WTC11 (cell line): ENCODE measurements at regions not wholly inside any gene's neighbourhood (a gene's known extent, or its start where the extent isn't known, plus 50 kb on each side); places are given as distances from the start of the nearest gene placed in this dataset.

Experiments used
- ATAC-seq: fragments of 200-7000 bp; cut with Tn5 transposase; 2 replicates; pipeline ENCODE4 v1.10.0; 2021; ENCODE audit warnings: mild to moderate bottlenecking, moderate library complexity
- CTCF ChIA-PET: fragments of 300-600 bp; sonication (Branson Sonifier 250); formaldehyde crosslinking; loops from one replicate; lab custom pipeline; 2021; ENCODE audit warnings: antibody characterized with exemption; lab: Charles Lee
- POLR2A ChIA-PET: fragments of 350-600 bp; sonication (Branson Sonifier 250); formaldehyde crosslinking; loops from one replicate; lab custom pipeline; 2021; ENCODE audit warnings: antibody characterized with exemption; lab: Charles Lee
- DNase-seq: peaks from one replicate; pipeline ENCODE4 v3.0.0; 2021; ENCODE audit warnings: low spot score
- H3K27ac Mint-ChIP-seq: 2 replicates; pipeline ENCODE4 v1.8.0; 2021; ENCODE audit warnings: mixed read lengths
- H3K27me3 Mint-ChIP-seq: 2 replicates; pipeline ENCODE4 v1.8.0; 2021; ENCODE audit warnings: low read depth, mild to moderate bottlenecking, moderate library complexity, mixed read lengths
- H3K36me3 Mint-ChIP-seq: 2 replicates; pipeline ENCODE4 v1.8.0; 2021; ENCODE audit warnings: mixed read lengths
- H3K4me1 Mint-ChIP-seq: 2 replicates; pipeline ENCODE4 v1.8.0; 2022; ENCODE audit warnings: mixed read lengths
- H3K4me3 Mint-ChIP-seq: 2 replicates; pipeline ENCODE4 v1.8.0; 2021; ENCODE audit warnings: mild to moderate bottlenecking, moderate library complexity, mixed read lengths
- H3K9me3 Mint-ChIP-seq: 2 replicates; pipeline ENCODE4 v1.8.0; 2021; ENCODE audit warnings: mixed read lengths
- CREM ChIP-seq: sonication (generic); formaldehyde crosslinking; IDR thresholded peaks from 2 replicates; pipeline ENCODE4 v1.8.1; 2022; ENCODE audit warnings: mild to moderate bottlenecking, missing genetic modification reagents, moderate library complexity
- ESRRA ChIP-seq: sonication (generic); formaldehyde crosslinking; IDR thresholded peaks from 2 replicates; pipeline ENCODE4 v1.8.1; 2022; ENCODE audit warnings: mild to moderate bottlenecking, missing genetic modification reagents, borderline replicate concordance
- FOXJ3 ChIP-seq: sonication (generic); formaldehyde crosslinking; IDR thresholded peaks from 2 replicates; pipeline ENCODE4 v1.9.0; 2021; ENCODE audit warnings: missing genetic modification reagents, mild to moderate bottlenecking, borderline replicate concordance
- GTF2I ChIP-seq: fragments of 250-450 bp; sonication (Bioruptor Pico); conservative IDR thresholded peaks from 2 replicates; pipeline ENCODE4 v1.4.0; 2021; ENCODE audit warnings: mild to moderate bottlenecking
- HMGA2 ChIP-seq: fragments of 250-450 bp; sonication (Bioruptor Pico); IDR thresholded peaks from 2 replicates; pipeline ENCODE4 v1.4.0; 2021; ENCODE audit warnings: mild to moderate bottlenecking, moderate library complexity
- KAT7 ChIP-seq: sonication (generic); formaldehyde crosslinking; IDR thresholded peaks from 2 replicates; pipeline ENCODE4 v1.8.1; 2023; ENCODE audit warnings: missing genetic modification reagents, mild to moderate bottlenecking, borderline replicate concordance
- NFYB ChIP-seq: sonication (generic); formaldehyde crosslinking; conservative IDR thresholded peaks from 2 replicates; pipeline ENCODE4 v1.8.0; 2022; ENCODE audit warnings: low read depth, missing genetic modification reagents
- NR1H2 ChIP-seq: sonication (generic); formaldehyde crosslinking; IDR thresholded peaks from 2 replicates; pipeline ENCODE4 v1.9.0; 2021; ENCODE audit warnings: mild to moderate bottlenecking, moderate library complexity, missing genetic modification reagents
- RELA ChIP-seq: sonication (generic); formaldehyde crosslinking; IDR thresholded peaks from 2 replicates; pipeline ENCODE4 v1.8.1; 2022; ENCODE audit warnings: missing genetic modification reagents, mild to moderate bottlenecking, borderline replicate concordance
- SP1 ChIP-seq: sonication (generic); formaldehyde crosslinking; conservative IDR thresholded peaks from 2 replicates; pipeline ENCODE4 v1.8.1; 2022; ENCODE audit warnings: missing genetic modification reagents
- ZNF121 ChIP-seq: sonication (generic); formaldehyde crosslinking; IDR thresholded peaks from 2 replicates; pipeline ENCODE4 v1.8.0; 2023; ENCODE audit warnings: missing genetic modification reagents
- ZNF263 ChIP-seq: sonication (generic); formaldehyde crosslinking; IDR thresholded peaks from 2 replicates; pipeline ENCODE4 v1.8.1; 2022; ENCODE audit warnings: low read depth, mild to moderate bottlenecking, moderate library complexity, missing genetic modification reagents
- TF ChIP-seq, protein P1 (sequence below): sonication (generic); formaldehyde crosslinking; IDR thresholded peaks from 2 replicates; pipeline ENCODE4 v1.8.0; 2022; ENCODE audit warnings: missing genetic modification reagents
- TF ChIP-seq, protein P2 (sequence below): sonication (generic); formaldehyde crosslinking; IDR thresholded peaks from 2 replicates; pipeline ENCODE4 v1.8.1; 2023; ENCODE audit warnings: mild to moderate bottlenecking, missing genetic modification reagents
- TF ChIP-seq, protein P3 (sequence below): sonication (generic); formaldehyde crosslinking; conservative IDR thresholded peaks from 2 replicates; pipeline ENCODE4 v1.8.1; 2023; ENCODE audit warnings: mild to moderate bottlenecking, low read depth, missing genetic modification reagents, moderate library complexity
- TF ChIP-seq, protein P4 (sequence below): fragments of 250-450 bp; sonication (Bioruptor Pico); IDR thresholded peaks from 2 replicates; pipeline ENCODE4 v2.1.2; 2022; ENCODE audit warnings: mild to moderate bottlenecking, moderate library complexity
- TF ChIP-seq, protein P5 (sequence below): sonication (generic); formaldehyde crosslinking; IDR thresholded peaks from 2 replicates; pipeline ENCODE4 v1.8.1; 2022; ENCODE audit warnings: low read depth, missing genetic modification reagents, borderline replicate concordance
- TF ChIP-seq, protein P6 (sequence below): fragments of 200-600 bp; IDR thresholded peaks from 2 replicates; pipeline ENCODE4 v1.8.0; 2022; ENCODE audit warnings: antibody characterized with exemption
- TF ChIP-seq, protein P7 (sequence below): fragments of 250-450 bp; sonication (Bioruptor Pico); IDR thresholded peaks from 2 replicates; pipeline ENCODE4 v1.8.0; 2021; ENCODE audit warnings: mild to moderate bottlenecking
- TF ChIP-seq, protein P8 (sequence below): sonication (generic); formaldehyde crosslinking; IDR thresholded peaks from 2 replicates; pipeline ENCODE4 v1.8.1; 2023; ENCODE audit warnings: mild to moderate bottlenecking, moderate library complexity, missing genetic modification reagents

DNA sequence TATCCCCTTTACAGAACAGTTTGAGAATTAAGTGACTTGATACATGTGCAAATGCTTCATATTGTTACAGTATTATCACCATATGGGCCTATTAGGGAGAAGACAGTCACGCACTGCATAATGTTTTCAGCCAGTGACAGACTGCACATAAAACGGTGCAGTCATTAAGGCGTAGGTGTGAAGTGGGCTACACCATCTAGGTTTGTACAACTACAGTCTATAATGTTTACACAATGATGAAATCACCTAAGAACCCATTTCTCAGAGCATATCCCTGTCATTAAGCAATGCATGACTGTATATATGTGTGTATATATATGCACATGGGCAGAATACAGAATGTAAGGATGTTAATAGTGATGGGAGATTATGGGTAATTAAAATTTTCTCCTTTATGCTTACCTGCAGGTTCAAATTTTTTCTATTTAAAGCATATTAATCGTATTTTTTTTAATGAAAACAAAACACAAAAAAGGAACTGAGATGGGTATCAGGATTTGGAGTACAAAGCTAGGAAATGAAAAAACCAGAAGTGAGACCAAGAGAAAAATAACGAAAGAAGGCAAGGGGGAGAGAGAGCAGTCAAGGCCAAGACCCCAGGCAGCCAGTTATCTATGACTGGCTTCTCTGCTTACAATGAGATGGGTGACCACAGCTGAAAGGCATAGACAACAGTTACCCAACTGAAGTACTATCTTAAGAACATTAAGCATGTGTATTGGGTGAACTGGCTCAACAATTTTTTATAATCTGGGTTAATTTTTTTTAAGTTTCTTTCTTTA, 122.9 kb upstream of the DAB1 start (continued):
- TF ChIP-seq, protein P1, sequence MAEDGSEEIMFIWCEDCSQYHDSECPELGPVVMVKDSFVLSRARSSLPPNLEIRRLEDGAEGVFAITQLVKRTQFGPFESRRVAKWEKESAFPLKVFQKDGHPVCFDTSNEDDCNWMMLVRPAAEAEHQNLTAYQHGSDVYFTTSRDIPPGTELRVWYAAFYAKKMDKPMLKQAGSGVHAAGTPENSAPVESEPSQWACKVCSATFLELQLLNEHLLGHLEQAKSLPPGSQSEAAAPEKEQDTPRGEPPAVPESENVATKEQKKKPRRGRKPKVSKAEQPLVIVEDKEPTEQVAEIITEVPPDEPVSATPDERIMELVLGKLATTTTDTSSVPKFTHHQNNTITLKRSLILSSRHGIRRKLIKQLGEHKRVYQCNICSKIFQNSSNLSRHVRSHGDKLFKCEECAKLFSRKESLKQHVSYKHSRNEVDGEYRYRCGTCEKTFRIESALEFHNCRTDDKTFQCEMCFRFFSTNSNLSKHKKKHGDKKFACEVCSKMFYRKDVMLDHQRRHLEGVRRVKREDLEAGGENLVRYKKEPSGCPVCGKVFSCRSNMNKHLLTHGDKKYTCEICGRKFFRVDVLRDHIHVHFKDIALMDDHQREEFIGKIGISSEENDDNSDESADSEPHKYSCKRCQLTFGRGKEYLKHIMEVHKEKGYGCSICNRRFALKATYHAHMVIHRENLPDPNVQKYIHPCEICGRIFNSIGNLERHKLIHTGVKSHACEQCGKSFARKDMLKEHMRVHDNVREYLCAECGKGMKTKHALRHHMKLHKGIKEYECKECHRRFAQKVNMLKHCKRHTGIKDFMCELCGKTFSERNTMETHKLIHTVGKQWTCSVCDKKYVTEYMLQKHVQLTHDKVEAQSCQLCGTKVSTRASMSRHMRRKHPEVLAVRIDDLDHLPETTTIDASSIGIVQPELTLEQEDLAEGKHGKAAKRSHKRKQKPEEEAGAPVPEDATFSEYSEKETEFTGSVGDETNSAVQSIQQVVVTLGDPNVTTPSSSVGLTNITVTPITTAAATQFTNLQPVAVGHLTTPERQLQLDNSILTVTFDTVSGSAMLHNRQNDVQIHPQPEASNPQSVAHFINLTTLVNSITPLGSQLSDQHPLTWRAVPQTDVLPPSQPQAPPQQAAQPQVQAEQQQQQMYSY (CRISPR knock-in tag): no peak
- TF ChIP-seq RELA (CRISPR knock-in tag) (no peak), ESRRA (no peak), NR1H2 (CRISPR knock-in tag) (no peak), CREM (CRISPR knock-in tag) (no peak), ZNF121 (no peak), FOXJ3 (CRISPR knock-in tag) (no peak)
- TF ChIP-seq, protein P2, sequence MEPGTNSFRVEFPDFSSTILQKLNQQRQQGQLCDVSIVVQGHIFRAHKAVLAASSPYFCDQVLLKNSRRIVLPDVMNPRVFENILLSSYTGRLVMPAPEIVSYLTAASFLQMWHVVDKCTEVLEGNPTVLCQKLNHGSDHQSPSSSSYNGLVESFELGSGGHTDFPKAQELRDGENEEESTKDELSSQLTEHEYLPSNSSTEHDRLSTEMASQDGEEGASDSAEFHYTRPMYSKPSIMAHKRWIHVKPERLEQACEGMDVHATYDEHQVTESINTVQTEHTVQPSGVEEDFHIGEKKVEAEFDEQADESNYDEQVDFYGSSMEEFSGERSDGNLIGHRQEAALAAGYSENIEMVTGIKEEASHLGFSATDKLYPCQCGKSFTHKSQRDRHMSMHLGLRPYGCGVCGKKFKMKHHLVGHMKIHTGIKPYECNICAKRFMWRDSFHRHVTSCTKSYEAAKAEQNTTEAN (CRISPR knock-in tag): no peak
- TF ChIP-seq, protein P3, sequence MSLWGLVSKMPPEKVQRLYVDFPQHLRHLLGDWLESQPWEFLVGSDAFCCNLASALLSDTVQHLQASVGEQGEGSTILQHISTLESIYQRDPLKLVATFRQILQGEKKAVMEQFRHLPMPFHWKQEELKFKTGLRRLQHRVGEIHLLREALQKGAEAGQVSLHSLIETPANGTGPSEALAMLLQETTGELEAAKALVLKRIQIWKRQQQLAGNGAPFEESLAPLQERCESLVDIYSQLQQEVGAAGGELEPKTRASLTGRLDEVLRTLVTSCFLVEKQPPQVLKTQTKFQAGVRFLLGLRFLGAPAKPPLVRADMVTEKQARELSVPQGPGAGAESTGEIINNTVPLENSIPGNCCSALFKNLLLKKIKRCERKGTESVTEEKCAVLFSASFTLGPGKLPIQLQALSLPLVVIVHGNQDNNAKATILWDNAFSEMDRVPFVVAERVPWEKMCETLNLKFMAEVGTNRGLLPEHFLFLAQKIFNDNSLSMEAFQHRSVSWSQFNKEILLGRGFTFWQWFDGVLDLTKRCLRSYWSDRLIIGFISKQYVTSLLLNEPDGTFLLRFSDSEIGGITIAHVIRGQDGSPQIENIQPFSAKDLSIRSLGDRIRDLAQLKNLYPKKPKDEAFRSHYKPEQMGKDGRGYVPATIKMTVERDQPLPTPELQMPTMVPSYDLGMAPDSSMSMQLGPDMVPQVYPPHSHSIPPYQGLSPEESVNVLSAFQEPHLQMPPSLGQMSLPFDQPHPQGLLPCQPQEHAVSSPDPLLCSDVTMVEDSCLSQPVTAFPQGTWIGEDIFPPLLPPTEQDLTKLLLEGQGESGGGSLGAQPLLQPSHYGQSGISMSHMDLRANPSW (CRISPR knock-in tag): no peak

DNA sequence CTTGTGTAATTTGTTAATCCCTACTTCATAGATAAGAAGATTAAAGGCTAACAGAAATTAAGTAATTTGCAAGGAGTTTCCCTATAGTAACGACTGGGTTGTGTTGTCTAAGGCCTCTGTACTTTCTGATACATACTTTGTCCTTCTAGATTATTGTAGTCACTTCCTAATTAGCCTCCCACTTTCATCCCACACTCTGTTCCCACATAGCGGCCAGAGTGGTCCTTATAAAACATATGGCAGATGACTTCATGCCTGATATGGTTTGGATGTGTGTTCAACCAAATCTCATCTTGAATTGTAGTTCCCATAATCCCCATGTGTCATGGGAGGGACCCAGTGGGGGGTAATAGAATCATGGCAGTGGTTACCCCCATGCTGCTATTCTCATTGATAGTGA, 120.5 kb upstream of the DAB1 start:
- Mint-ChIP-seq H3K4me3 (no peak overlapping the region), H3K4me1 (0 out of 2 replicates have a peak, but pooled peaks cover 1% of the 10 kb centered on the region), H3K36me3 (no peaks in the 10 kb centered on the region), H3K9me3 (peaks cover 8% of the 10 kb centered on the region; the same call in 1 of the 2 replicates), H3K27me3 (no peaks in the 10 kb centered on the region), H3K27ac (no peak overlapping the region)
- DNase-seq (no peak), ATAC-seq (no peak)
- ChIA-PET CTCF (no interaction called here), POLR2A (no interaction called here)
- TF ChIP-seq SP1 (no peak), NFYB (CRISPR knock-in tag) (no peak), ZNF263 (CRISPR knock-in tag) (no peak), HMGA2 (CRISPR knock-in tag) (no peak), KAT7 (CRISPR knock-in tag) (no peak), GTF2I (no peak)
- TF ChIP-seq, protein P4, sequence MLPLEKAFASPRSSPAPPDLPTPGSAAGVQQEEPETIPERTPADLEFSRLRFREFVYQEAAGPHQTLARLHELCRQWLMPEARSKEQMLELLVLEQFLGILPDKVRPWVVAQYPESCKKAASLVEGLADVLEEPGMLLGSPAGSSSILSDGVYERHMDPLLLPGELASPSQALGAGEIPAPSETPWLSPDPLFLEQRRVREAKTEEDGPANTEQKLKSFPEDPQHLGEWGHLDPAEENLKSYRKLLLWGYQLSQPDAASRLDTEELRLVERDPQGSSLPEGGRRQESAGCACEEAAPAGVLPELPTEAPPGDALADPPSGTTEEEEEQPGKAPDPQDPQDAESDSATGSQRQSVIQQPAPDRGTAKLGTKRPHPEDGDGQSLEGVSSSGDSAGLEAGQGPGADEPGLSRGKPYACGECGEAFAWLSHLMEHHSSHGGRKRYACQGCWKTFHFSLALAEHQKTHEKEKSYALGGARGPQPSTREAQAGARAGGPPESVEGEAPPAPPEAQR: no peak
- TF ChIP-seq, protein P5, sequence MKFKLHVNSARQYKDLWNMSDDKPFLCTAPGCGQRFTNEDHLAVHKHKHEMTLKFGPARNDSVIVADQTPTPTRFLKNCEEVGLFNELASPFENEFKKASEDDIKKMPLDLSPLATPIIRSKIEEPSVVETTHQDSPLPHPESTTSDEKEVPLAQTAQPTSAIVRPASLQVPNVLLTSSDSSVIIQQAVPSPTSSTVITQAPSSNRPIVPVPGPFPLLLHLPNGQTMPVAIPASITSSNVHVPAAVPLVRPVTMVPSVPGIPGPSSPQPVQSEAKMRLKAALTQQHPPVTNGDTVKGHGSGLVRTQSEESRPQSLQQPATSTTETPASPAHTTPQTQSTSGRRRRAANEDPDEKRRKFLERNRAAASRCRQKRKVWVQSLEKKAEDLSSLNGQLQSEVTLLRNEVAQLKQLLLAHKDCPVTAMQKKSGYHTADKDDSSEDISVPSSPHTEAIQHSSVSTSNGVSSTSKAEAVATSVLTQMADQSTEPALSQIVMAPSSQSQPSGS (CRISPR knock-in tag): no peak
- TF ChIP-seq, protein P6, sequence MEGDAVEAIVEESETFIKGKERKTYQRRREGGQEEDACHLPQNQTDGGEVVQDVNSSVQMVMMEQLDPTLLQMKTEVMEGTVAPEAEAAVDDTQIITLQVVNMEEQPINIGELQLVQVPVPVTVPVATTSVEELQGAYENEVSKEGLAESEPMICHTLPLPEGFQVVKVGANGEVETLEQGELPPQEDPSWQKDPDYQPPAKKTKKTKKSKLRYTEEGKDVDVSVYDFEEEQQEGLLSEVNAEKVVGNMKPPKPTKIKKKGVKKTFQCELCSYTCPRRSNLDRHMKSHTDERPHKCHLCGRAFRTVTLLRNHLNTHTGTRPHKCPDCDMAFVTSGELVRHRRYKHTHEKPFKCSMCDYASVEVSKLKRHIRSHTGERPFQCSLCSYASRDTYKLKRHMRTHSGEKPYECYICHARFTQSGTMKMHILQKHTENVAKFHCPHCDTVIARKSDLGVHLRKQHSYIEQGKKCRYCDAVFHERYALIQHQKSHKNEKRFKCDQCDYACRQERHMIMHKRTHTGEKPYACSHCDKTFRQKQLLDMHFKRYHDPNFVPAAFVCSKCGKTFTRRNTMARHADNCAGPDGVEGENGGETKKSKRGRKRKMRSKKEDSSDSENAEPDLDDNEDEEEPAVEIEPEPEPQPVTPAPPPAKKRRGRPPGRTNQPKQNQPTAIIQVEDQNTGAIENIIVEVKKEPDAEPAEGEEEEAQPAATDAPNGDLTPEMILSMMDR: no peak
- TF ChIP-seq, protein P7, sequence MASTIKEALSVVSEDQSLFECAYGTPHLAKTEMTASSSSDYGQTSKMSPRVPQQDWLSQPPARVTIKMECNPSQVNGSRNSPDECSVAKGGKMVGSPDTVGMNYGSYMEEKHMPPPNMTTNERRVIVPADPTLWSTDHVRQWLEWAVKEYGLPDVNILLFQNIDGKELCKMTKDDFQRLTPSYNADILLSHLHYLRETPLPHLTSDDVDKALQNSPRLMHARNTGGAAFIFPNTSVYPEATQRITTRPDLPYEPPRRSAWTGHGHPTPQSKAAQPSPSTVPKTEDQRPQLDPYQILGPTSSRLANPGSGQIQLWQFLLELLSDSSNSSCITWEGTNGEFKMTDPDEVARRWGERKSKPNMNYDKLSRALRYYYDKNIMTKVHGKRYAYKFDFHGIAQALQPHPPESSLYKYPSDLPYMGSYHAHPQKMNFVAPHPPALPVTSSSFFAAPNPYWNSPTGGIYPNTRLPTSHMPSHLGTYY: no peak
- TF ChIP-seq, protein P8, sequence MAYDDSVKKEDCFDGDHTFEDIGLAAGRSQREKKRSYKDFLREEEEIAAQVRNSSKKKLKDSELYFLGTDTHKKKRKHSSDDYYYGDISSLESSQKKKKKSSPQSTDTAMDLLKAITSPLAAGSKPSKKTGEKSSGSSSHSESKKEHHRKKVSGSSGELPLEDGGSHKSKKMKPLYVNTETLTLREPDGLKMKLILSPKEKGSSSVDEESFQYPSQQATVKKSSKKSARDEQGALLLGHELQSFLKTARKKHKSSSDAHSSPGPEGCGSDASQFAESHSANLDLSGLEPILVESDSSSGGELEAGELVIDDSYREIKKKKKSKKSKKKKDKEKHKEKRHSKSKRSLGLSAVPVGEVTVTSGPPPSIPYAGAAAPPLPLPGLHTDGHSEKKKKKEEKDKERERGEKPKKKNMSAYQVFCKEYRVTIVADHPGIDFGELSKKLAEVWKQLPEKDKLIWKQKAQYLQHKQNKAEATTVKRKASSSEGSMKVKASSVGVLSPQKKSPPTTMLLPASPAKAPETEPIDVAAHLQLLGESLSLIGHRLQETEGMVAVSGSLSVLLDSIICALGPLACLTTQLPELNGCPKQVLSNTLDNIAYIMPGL (CRISPR knock-in tag): no peak
